Gastroesophageal sphincter (tissue), 4 donors: ENCODE measurements at regions not wholly inside any gene's neighbourhood (a gene's known extent, or its start where the extent isn't known, plus 50 kb on each side); places are given as distances from the start of the nearest gene placed in this dataset.

Experiments
- ATAC-seq: fragments of 150-250 bp; one replicate; pipeline ENCODE4 v1.9.1; 2016; ENCODE audit warnings: mild to moderate bottlenecking, moderate library complexity
- H3K27ac ChIP-seq, 4 donors: fragments of 200-600 bp; sonication (generic) in 3 of 4; 1 replicate in 3 of 4; 2 replicates in 1 of 4; pipeline ENCODE4 v1.5.1; 2016 to 2019
- H3K27me3 ChIP-seq: fragments of 200-600 bp; sonication (generic); one replicate; pipeline ENCODE4 v1.5.1; 2019
- H3K36me3 ChIP-seq, 2 donors: fragments of 200-600 bp; sonication (generic); one replicate each; pipeline ENCODE4 v1.5.1; 2019; ENCODE audit warnings: control low read depth in 1 of 2
- H3K4me1 ChIP-seq, 3 donors: fragments of 200-600 bp; sonication (generic); 1 replicate in 2 of 3; 2 replicates in 1 of 3; pipeline ENCODE4 v1.5.1; 2016 to 2019; ENCODE audit warnings: control low read depth in 2 of 3
- H3K4me3 ChIP-seq, 2 donors: fragments of 200-600 bp; sonication (generic); one replicate each; pipeline ENCODE4 v1.5.1; 2019; ENCODE audit warnings: mild to moderate bottlenecking in 1 of 2, moderate library complexity in 1 of 2
- H3K9me3 ChIP-seq, 3 donors: fragments of 200-600 bp; sonication (generic); one replicate each; pipeline ENCODE4 v1.5.1; 2017 to 2019; ENCODE audit warnings: control low read depth in 2 of 3
- EP300 ChIP-seq: sonication (generic); formaldehyde crosslinking; IDR thresholded peaks from one replicate; pipeline ENCODE4 v1.6.1; 2017; ENCODE audit warnings: antibody characterized with exemption, mild to moderate bottlenecking
- POLR2A ChIP-seq, 2 donors: fragments of 450-650 bp; IDR thresholded peaks; one replicate each; pipeline ENCODE4 v1.6.1; 2017; ENCODE audit warnings: antibody characterized with exemption in 2 of 2, mild to moderate bottlenecking in 2 of 2, moderate library complexity in 1 of 2
- POLR2AphosphoS5 ChIP-seq: sonication (generic); formaldehyde crosslinking; IDR thresholded peaks from one replicate; pipeline ENCODE4 v1.6.1; 2017; ENCODE audit warnings: antibody characterized with exemption
- WGBS, 2 donors: methylation state at CpG; one replicate each; pipeline ENCODE4 v1.1.5; 2018; ENCODE audit warnings: low coverage in 1 of 2; 5-methylcytosine and 5-hydroxymethylcytosine counted together
- TF ChIP-seq, protein P1 (sequence below), 4 experiments: fragments of 200-600 bp in 2 of 4; fragments of 450-650 bp in 2 of 4; sonication (generic) in 1 of 4; IDR thresholded peaks; one replicate each; pipeline ENCODE4 v1.5.1; 2017 to 2019; ENCODE audit warnings: antibody characterized with exemption in 4 of 4, mild to moderate bottlenecking in 2 of 4, moderate library complexity in 2 of 4

DNA sequence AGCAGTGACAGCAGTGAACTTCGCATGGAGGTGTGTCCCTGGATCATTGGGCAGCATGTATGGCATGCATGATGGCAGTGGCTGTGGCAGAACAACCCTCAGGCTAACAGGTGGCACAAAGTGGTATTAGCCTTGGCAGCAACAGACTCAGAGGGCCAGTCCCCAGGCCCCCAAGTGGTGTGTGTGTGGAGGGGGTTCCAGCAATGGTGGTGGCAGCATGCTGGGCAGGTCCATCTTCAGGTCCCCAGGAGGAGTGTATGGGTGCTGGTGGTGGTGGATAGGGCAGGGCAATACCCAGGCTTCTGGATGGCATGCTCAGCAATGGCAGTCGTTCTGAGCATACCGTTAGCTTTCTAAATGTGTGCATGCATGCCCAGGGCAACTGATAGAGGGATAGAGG, 923.7 kb downstream of the PDHA2 start:
- Histone ChIP-seq H3K4me3 (no peak overlapping the region), H3K27ac (no peak overlapping the region), H3K9me3 (no peaks in the 10 kb centered on the region), H3K27me3 (peaks cover 7% of the 10 kb centered on the region), H3K4me1 (no peaks in the 10 kb centered on the region), H3K36me3 (no peaks in the 10 kb centered on the region)
- WGBS, 2 donors: no CpG with 5 or more reads among the region's 3 CpGs
- ATAC-seq: no peak
- TF ChIP-seq POLR2A (IDR thresholded peaks at IDR 0.05) (no peak), EP300 (no peak), POLR2AphosphoS5 (no peak)
- TF ChIP-seq, protein P1, sequence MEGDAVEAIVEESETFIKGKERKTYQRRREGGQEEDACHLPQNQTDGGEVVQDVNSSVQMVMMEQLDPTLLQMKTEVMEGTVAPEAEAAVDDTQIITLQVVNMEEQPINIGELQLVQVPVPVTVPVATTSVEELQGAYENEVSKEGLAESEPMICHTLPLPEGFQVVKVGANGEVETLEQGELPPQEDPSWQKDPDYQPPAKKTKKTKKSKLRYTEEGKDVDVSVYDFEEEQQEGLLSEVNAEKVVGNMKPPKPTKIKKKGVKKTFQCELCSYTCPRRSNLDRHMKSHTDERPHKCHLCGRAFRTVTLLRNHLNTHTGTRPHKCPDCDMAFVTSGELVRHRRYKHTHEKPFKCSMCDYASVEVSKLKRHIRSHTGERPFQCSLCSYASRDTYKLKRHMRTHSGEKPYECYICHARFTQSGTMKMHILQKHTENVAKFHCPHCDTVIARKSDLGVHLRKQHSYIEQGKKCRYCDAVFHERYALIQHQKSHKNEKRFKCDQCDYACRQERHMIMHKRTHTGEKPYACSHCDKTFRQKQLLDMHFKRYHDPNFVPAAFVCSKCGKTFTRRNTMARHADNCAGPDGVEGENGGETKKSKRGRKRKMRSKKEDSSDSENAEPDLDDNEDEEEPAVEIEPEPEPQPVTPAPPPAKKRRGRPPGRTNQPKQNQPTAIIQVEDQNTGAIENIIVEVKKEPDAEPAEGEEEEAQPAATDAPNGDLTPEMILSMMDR (IDR thresholded peaks at IDR 0.05): no peak

GRCh38 chr4:96766359-96766758, 926.5 kb downstream of the PDHA2 start:
- 50 to 69% methylated on average over 5 of the region's 5 CpGs for WGBS, 2 donors
- no peak for ATAC-seq
- TF ChIP-seq POLR2A (IDR thresholded peaks at IDR 0.05): no peak
- TF ChIP-seq, protein P1 (IDR thresholded peaks at IDR 0.05): no peak
- TF ChIP-seq EP300: no peak
- no peak for TF ChIP-seq POLR2AphosphoS5

GRCh38 chr4:96767815-96768480, 928.1 kb downstream of the PDHA2 start:
- TF ChIP-seq, protein P1 (IDR thresholded peaks at IDR 0.05): no peak
- TF ChIP-seq POLR2AphosphoS5: no peak
- no peak for TF ChIP-seq POLR2A (IDR thresholded peaks at IDR 0.05)
- TF ChIP-seq EP300: no peak
- no peak for ATAC-seq

More at GRCh38 chr4:96766359-96766758, 926.5 kb downstream of the PDHA2 start:
- Histone ChIP-seq H3K36me3 (no peaks in the 10 kb centered on the region), H3K9me3 (no peaks in the 10 kb centered on the region), H3K4me1 (no peaks in the 10 kb centered on the region), H3K27me3 (peaks cover 7% of the 10 kb centered on the region), H3K27ac (no peak overlapping the region), H3K4me3 (no peak overlapping the region)

GRCh38 chr4:96775501-96775900, 935.6 kb downstream of the PDHA2 start:
- H3K36me3 ChIP-seq: no peaks in the 10 kb centered on the region
- H3K27ac ChIP-seq: no peak overlapping the region
- no peak overlapping the region for H3K4me3 ChIP-seq
- H3K9me3 ChIP-seq: no peaks in the 10 kb centered on the region
- ATAC-seq: no peak
- H3K4me1 ChIP-seq: no peaks in the 10 kb centered on the region
- TF ChIP-seq, protein P1 (IDR thresholded peaks at IDR 0.05): no peak
- 87 to 92% methylated on average over 2 of the region's 2 CpGs for WGBS, 2 donors
- no peaks in the 10 kb centered on the region for H3K27me3 ChIP-seq

More at GRCh38 chr4:96767815-96768480, 928.1 kb downstream of the PDHA2 start:
- H3K9me3 ChIP-seq: no peaks in the 10 kb centered on the region
- peaks cover 7% of the 10 kb centered on the region for H3K27me3 ChIP-seq
- 77% methylated on average over 5 of the region's 5 CpGs for WGBS, 2 donors
- H3K27ac ChIP-seq: no peak overlapping the region
- no peaks in the 10 kb centered on the region for H3K4me1 ChIP-seq
- no peaks in the 10 kb centered on the region for H3K36me3 ChIP-seq
- no peak overlapping the region for H3K4me3 ChIP-seq

- Histone ChIP-seq H3K27me3 (no peaks in the 10 kb centered on the region), H3K27ac (no peak overlapping the region), H3K9me3 (no peaks in the 10 kb centered on the region), H3K36me3 (no peaks in the 10 kb centered on the region), H3K4me3 (no peak overlapping the region), H3K4me1 (no peaks in the 10 kb centered on the region)
- no peak for ATAC-seq
- WGBS, 2 donors: 58 to 80% methylated on average over 1 to 2 of the region's 2 CpGs
- TF ChIP-seq POLR2AphosphoS5 (no peak), POLR2A (IDR thresholded peaks at IDR 0.05) (no peak), EP300 (no peak)
- TF ChIP-seq, protein P1 (IDR thresholded peaks at IDR 0.05): no peak
These were observed 937.1 kb downstream of the PDHA2 start for GRCh38 chr4:96776920-96777527.
